H1 (cell line): ENCODE measurements at regions not wholly inside any gene's neighbourhood (a gene's known extent, or its start where the extent isn't known, plus 50 kb on each side); places are given as distances from the start of the nearest gene placed in this dataset.

Experiments
- CTCF ChIA-PET: fragments of 300-600 bp; sonication (Branson Sonifier 250); formaldehyde crosslinking; loops from one replicate; lab custom pipeline; 2021; ENCODE audit not compliant: partially characterized antibody; lab: Charles Lee
- POLR2A ChIA-PET: fragments of 300-600 bp; sonication (Branson Sonifier 250); formaldehyde crosslinking; loops from one replicate; lab custom pipeline; 2021; ENCODE audit warnings: inconsistent platforms; ENCODE audit not compliant: partially characterized antibody; lab: Charles Lee
- DNase-seq, 2 experiments: peaks; one replicate each; pipeline versions ENCODE4 v3.0.0 to v3.0.0-alpha.2; 2010 to 2022; ENCODE audit warnings: low spot score in 2 of 2, low read depth in 1 of 2, mixed read lengths in 1 of 2
- FAIRE-seq: peaks from 2 replicates; lab custom pipeline; 2011; peaks lifted over from hg19 to GRCh38; lab: Jason Lieb, UNC
- H2AFZ ChIP-seq: 2 replicates; pipeline ENCODE4 v1.8.1; 2012; ENCODE audit warnings: low read length, inconsistent platforms
- H2AK5ac ChIP-seq: 2 replicates; pipeline ENCODE4 v1.6.1; 2013; ENCODE audit warnings: low read depth, low read length
- H2BK120ac ChIP-seq: replicated peaks from 2 replicates; pipeline ENCODE3; 2013; ENCODE audit warnings: low read depth, low read length, inconsistent platforms
- H2BK12ac ChIP-seq: 2 replicates; pipeline ENCODE4 v1.6.1; 2013; ENCODE audit warnings: low read depth, low read length
- H2BK15ac ChIP-seq: 2 replicates; pipeline ENCODE4 v1.6.1; 2013; ENCODE audit warnings: low read length
- H2BK20ac ChIP-seq: 2 replicates; pipeline ENCODE4 v1.6.1; 2013; ENCODE audit warnings: low read length
- H2BK5ac ChIP-seq: 2 replicates; pipeline ENCODE4 v1.6.1; 2013; ENCODE audit warnings: low read depth, low read length
- H3K14ac ChIP-seq: 2 replicates; pipeline ENCODE4 v1.6.1; 2013; ENCODE audit warnings: inconsistent platforms; ENCODE audit not compliant: insufficient read length
- H3K18ac ChIP-seq: 2 replicates; pipeline ENCODE4 v1.6.1; 2013; ENCODE audit warnings: low read length; ENCODE audit errors: extremely low read depth
- H3K23ac ChIP-seq: 2 replicates; pipeline ENCODE4 v1.6.1; 2013; ENCODE audit warnings: inconsistent platforms; ENCODE audit not compliant: insufficient read length
- H3K23me2 ChIP-seq: 2 replicates; pipeline ENCODE4 v1.6.1; 2013; ENCODE audit warnings: low read depth, low read length
- H3K27ac ChIP-seq: 2 replicates; pipeline ENCODE4 v1.6.1; 2011; ENCODE audit warnings: low read depth, low read length, inconsistent platforms
- H3K27me3 ChIP-seq, 4 experiments: replicated peaks in 1 of 4; 1 replicate in 1 of 4; 2 replicates in 3 of 4; pipeline versions ENCODE4 v1.6.1 to v1.8.1; 2011 to 2013; ENCODE audit warnings: low read length in 3 of 4, mild to moderate bottlenecking in 3 of 4, inconsistent platforms in 2 of 4, mixed read lengths in 2 of 4, moderate library complexity in 1 of 4; ENCODE audit not compliant: control insufficient read depth in 3 of 4, insufficient read depth in 3 of 4; ENCODE audit errors: extremely low read depth in 1 of 4
- H3K36me3 ChIP-seq, 4 experiments: 2 replicates each; pipeline versions ENCODE4 v1.6.1 to v1.8.1; 2011 to 2013; ENCODE audit warnings: mild to moderate bottlenecking in 4 of 4, low read length in 3 of 4, moderate library complexity in 2 of 4, control low read depth in 1 of 4, inconsistent platforms in 1 of 4; ENCODE audit not compliant: insufficient read depth in 4 of 4, control insufficient read depth in 2 of 4
- H3K4ac ChIP-seq: replicated peaks from 2 replicates; pipeline ENCODE3; 2013; ENCODE audit warnings: low read length, low read depth, mixed read lengths, inconsistent platforms; ENCODE audit not compliant: insufficient read length
- H3K4me1 ChIP-seq, 4 experiments: replicated peaks in 1 of 4; 1 replicate in 1 of 4; 2 replicates in 3 of 4; pipeline versions ENCODE4 v1.6.1 to v1.8.1; 2011 to 2013; ENCODE audit warnings: low read length in 3 of 4, inconsistent platforms in 2 of 4, mixed read lengths in 1 of 4; ENCODE audit not compliant: insufficient read depth in 4 of 4, control insufficient read depth in 3 of 4
- H3K4me2 ChIP-seq, 2 experiments: 2 replicates each; pipeline versions ENCODE4 v1.6.1 to v1.8.1; 2011 to 2013; ENCODE audit warnings: low read depth in 2 of 2, low read length in 2 of 2, control low read depth in 1 of 2, inconsistent platforms in 1 of 2, mild to moderate bottlenecking in 1 of 2; ENCODE audit not compliant: insufficient read depth in 1 of 2
- H3K4me3 ChIP-seq, 4 experiments: fragments of 200-600, 300-600 bp in 1 of 4; sonication (generic), shearing (Covaris generic), sonication (Bioruptor Twin) in 1 of 4; 2 replicates each; pipeline versions ENCODE4 v1.5.1 to v1.8.1; 2011 to 2016; ENCODE audit warnings: low read length in 4 of 4, low read depth in 3 of 4, control low read depth in 2 of 4, inconsistent platforms in 2 of 4, mild to moderate bottlenecking in 2 of 4, mixed read lengths in 1 of 4, moderate library complexity in 1 of 4; ENCODE audit not compliant: insufficient read depth in 2 of 4; ENCODE audit errors: extremely low read depth in 1 of 4
- H3K56ac ChIP-seq: replicated peaks from 2 replicates; pipeline ENCODE3; 2013; ENCODE audit warnings: low read depth, mild to moderate bottlenecking, mixed read lengths, low read length, inconsistent platforms; ENCODE audit not compliant: insufficient read length
- H3K79me1 ChIP-seq: 2 replicates; pipeline ENCODE4 v1.6.1; 2013; ENCODE audit warnings: low read depth, low read length, control low read depth
- H3K79me2 ChIP-seq, 2 experiments: 2 replicates each; pipeline versions ENCODE4 v1.6.1 to v1.8.1; 2012 to 2013; ENCODE audit warnings: low read length in 2 of 2, mild to moderate bottlenecking in 2 of 2, inconsistent platforms in 1 of 2; ENCODE audit not compliant: insufficient read depth in 2 of 2, control insufficient read depth in 1 of 2
- H3K9ac ChIP-seq, 4 experiments: replicated peaks in 1 of 4; 1 replicate in 1 of 4; 2 replicates in 3 of 4; pipeline versions ENCODE4 v1.6.1 to v1.8.1; 2011 to 2013; ENCODE audit warnings: low read depth in 3 of 4, low read length in 3 of 4, control low read depth in 2 of 4, mild to moderate bottlenecking in 2 of 4, moderate library complexity in 2 of 4, inconsistent platforms in 1 of 4; ENCODE audit errors: extremely low read depth in 1 of 4
- H3K9me3 ChIP-seq, 2 experiments: 2 replicates each; pipeline versions ENCODE4 v1.6.1 to v1.8.1; 2012 to 2013; ENCODE audit warnings: mild to moderate bottlenecking in 2 of 2, moderate library complexity in 2 of 2, control low read depth in 1 of 2, inconsistent platforms in 1 of 2, low read depth in 1 of 2, low read length in 1 of 2, mixed read lengths in 1 of 2; ENCODE audit not compliant: insufficient read depth in 2 of 2
- H4K20me1 ChIP-seq, 2 experiments: replicated peaks in 1 of 2; 2 replicates each; pipeline versions ENCODE3 to v1.8.1; 2011 to 2013; ENCODE audit warnings: inconsistent platforms in 2 of 2, low read length in 2 of 2, mild to moderate bottlenecking in 1 of 2; ENCODE audit not compliant: insufficient read depth in 2 of 2, control insufficient read depth in 1 of 2
- H4K5ac ChIP-seq: 2 replicates; pipeline ENCODE4 v1.6.1; 2013; ENCODE audit warnings: low read length, low read depth, mixed read lengths, inconsistent platforms; ENCODE audit not compliant: insufficient read length
- H4K8ac ChIP-seq: 2 replicates; pipeline ENCODE4 v1.8.0; 2013; ENCODE audit warnings: mild to moderate bottlenecking, moderate library complexity, low read length, inconsistent platforms; ENCODE audit not compliant: insufficient read depth; ENCODE audit errors: extremely low read depth
- H4K91ac ChIP-seq: replicated peaks from 2 replicates; pipeline ENCODE3; 2013; ENCODE audit warnings: low read length, mixed read lengths, inconsistent platforms; ENCODE audit not compliant: insufficient read length
- CHD2 ChIP-seq: IDR thresholded peaks from 2 replicates; pipeline ENCODE4 v1.6.1; 2012; ENCODE audit warnings: low read length, improper control_type of control experiment
- CTCF ChIP-seq, 3 experiments: IDR thresholded peaks; 1 replicate in 2 of 3; 2 replicates in 1 of 3; pipeline versions ENCODE4 v1.5.1 to v1.6.1; 2011; ENCODE audit warnings: low read length in 3 of 3, mild to moderate bottlenecking in 3 of 3, inconsistent platforms in 2 of 3, low read depth in 1 of 3, moderate library complexity in 1 of 3; ENCODE audit not compliant: insufficient read depth in 1 of 3; ENCODE audit errors: control extremely low read depth in 1 of 3
- RAD21 ChIP-seq, 2 experiments: IDR thresholded peaks in 1 of 2; conservative IDR thresholded peaks in 1 of 2; 2 replicates each; pipeline ENCODE4 v1.6.1; 2011; ENCODE audit warnings: low read depth in 2 of 2, low read length in 2 of 2, improper control_type of control experiment in 1 of 2, inconsistent platforms in 1 of 2, mild to moderate bottlenecking in 1 of 2, moderate library complexity in 1 of 2
- RFX5 ChIP-seq: IDR thresholded peaks from 2 replicates; pipeline ENCODE4 v1.6.1; 2011; ENCODE audit warnings: low read depth, low read length, improper control_type of control experiment, borderline replicate concordance
- WGBS, 2 experiments: shearing (Covaris generic) in 1 of 2; methylation state at CpG; one replicate each; pipeline versions ENCODE4 v1.1.6 to v1.1.7; 2013 to 2015; ENCODE audit warnings: low lambda C conversion rate in 2 of 2, mixed read lengths in 2 of 2, inconsistent platforms in 1 of 2, low coverage in 1 of 2, missing lambda C conversion rate in 1 of 2; ENCODE audit not compliant: insufficient replicate concordance in 2 of 2, insufficient coverage in 1 of 2, insufficient read length in 1 of 2; ENCODE audit errors: extremely low coverage in 1 of 2, missing lambda C conversion rate in 1 of 2; 5-methylcytosine and 5-hydroxymethylcytosine counted together

DNA sequence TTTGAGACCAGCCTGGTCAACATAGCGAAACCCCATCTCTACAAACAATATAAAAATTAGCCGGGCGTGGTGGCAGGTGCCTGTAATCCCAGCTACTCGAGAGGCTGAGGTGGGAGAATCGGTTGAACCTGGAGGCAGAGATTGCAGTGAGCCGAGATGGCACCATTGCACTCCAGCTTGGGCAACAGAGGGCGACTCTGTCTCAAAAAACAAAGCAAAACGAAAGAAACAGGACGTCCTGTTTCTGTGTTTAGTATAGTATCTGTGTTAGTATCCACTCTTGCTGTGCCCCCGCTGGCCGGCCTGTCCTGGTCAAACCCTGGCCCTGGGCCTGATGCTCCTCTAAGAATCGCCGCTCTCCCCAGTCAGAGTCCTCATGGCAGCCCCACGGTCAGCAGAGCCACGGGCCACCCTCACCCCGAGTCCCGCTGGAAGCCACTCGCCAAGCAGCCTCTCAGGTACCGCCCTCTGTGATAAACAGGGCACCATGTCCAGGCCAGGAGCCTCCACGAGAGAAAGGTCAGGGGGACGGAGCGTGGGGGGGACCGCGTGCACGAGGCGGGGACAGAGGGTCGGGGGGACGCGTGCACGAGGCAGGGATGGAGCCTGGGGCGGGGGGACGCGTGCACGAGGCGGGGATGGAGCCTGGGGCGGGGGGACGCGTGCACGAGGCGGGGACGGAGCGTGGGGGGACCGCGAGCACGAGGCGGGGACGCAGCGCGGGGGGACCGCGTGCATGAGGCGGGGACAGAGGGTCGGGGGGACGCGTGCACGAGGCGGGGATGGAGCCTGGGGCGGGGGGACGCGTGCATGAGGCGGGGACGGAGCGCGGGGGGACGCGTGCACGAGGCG, 384.5 kb downstream of the SMOC2 start:
- Histone ChIP-seq H4K91ac (no peak overlapping the region), H3K36me3 (no peaks in the 10 kb centered on the region), H3K9ac (no peak overlapping the region), H4K5ac (no peak overlapping the region), H2BK15ac (no peak overlapping the region), H3K79me2 (no peaks in the 10 kb centered on the region), H2BK20ac (no peak overlapping the region), H3K27ac (no peak overlapping the region), H2BK120ac (no peak overlapping the region), H3K23me2 (no peaks in the 10 kb centered on the region), H4K20me1 (no peaks in the 10 kb centered on the region), H4K8ac (no peak overlapping the region), H3K14ac (no peak overlapping the region), H3K23ac (no peak overlapping the region), H3K4me1 (peaks cover 0 to 3% (median 0%) of the 10 kb centered on the region in 4 experiments; a peak in 2 of 7 replicates), H2AFZ (0 out of 2 replicates have a peak overlapping the region, but pooled peaks have one; percentile 12), H2AK5ac (no peak overlapping the region), H2BK5ac (no peak overlapping the region), H3K4me3 (no peak overlapping the region), H3K27me3 (no peaks in the 10 kb centered on the region), H2BK12ac (no peak overlapping the region), H3K4me2 (no peak overlapping the region), H3K4ac (no peak overlapping the region), H3K79me1 (no peaks in the 10 kb centered on the region), H3K18ac (no peak overlapping the region), H3K56ac (no peak overlapping the region), H3K9me3 (0 out of 4 replicates have a peak, but pooled peaks cover 0 to 2% of the 10 kb centered on the region in 2 experiments)
- 94% methylated on average over 13 of the region's 68 CpGs; no CpG with 5 or more reads in 1 of the 2 experiments for WGBS, 2 experiments
- ChIA-PET POLR2A (no interaction called here), CTCF (interaction anchor here (0.9 to 2.0 kb wide), 3 partner anchors 9 to 443 kb away, joined by 3 to 6 read pairs (median 3); no protein-coding TSS in a partner anchor)
- DNase-seq (no peak), FAIRE-seq (no peak)
- TF ChIP-seq CHD2 (no peak), CTCF (IDR thresholded peaks at IDR 0.05; ENCODE audit: control extremely low read depth in 1 of 3, insufficient read depth in 1 of 3, low read depth in 1 of 3, low read length in 3 of 3) (peak in 2 of 3 experiments; percentile 6 to 21; a peak in 1 of 4 replicates), RAD21 (IDR thresholded peaks at IDR 0.05 in 1 of 2, conservative IDR thresholded peaks at IDR 0.05 in 1 of 2; ENCODE audit: low read depth in 2 of 2, low read length in 2 of 2) (peak; percentile 11 to 20; a peak in 2 of 4 replicates), RFX5 (no peak)
